HCT116 (cell line): ENCODE measurements at regions not wholly inside any gene's neighbourhood (a gene's known extent, or its start where the extent isn't known, plus 50 kb on each side); places are given as distances from the start of the nearest gene placed in this dataset.

ENCODE experiments used
- ATAC-seq: fragments of 200-7000 bp; cut with Tn5 transposase; 2 replicates; pipeline ENCODE4 v1.9.1; 2020; ENCODE audit warnings: mild to moderate bottlenecking, moderate library complexity
- BruUV-seq: library from RNA; stranded (reverse); fragments of 400-500 nt; replicated peaks from 2 replicates; lab custom pipeline; 2021; lab: Mats Ljungman, UMichigan
- CTCF ChIA-PET: fragments of 300-600 bp; sonication (Branson Sonifier 250); formaldehyde crosslinking; loops from one replicate; lab custom pipeline; 2021; ENCODE audit warnings: antibody characterized with exemption; lab: Charles Lee
- POLR2A ChIA-PET: fragments of 300-600, 350-600 bp; sonication (Branson Sonifier 250); formaldehyde crosslinking; loops from one replicate; lab custom pipeline; 2021; ENCODE audit warnings: antibody characterized with exemption; lab: Charles Lee
- RAD21 ChIA-PET, 2 experiments: fragments of 300-600 bp; sonication (Branson Sonifier 250); formaldehyde crosslinking; loops; one replicate each; lab custom pipeline; 2023; ENCODE audit warnings: low total read pairs in 2 of 2; ENCODE audit not compliant: uncharacterized antibody in 2 of 2, unreplicated experiment in 2 of 2, low non-redundant PET in 1 of 2; lab: Charles Lee
- DNase-seq: peaks from one replicate; pipeline ENCODE4 v3.0.0-alpha.2; 2010; ENCODE audit warnings: low read depth, low spot score
- H2AFZ ChIP-seq: fragments of 200-600 bp; shearing (Covaris generic), sonication (generic); 2 replicates; pipeline ENCODE4 v1.6.1; 2017; ENCODE audit warnings: low read depth, mixed run types, mixed read lengths, antibody characterized with exemption, low read length; ENCODE audit not compliant: poor library complexity, severe bottlenecking
- H3K27ac ChIP-seq: 2 replicates; pipeline ENCODE4 v1.5.1; 2012; ENCODE audit warnings: low read depth, low read length
- H3K27me3 ChIP-seq: fragments of 200-600 bp; sonication (generic); 2 replicates; pipeline ENCODE4 v1.6.1; 2016; ENCODE audit warnings: mixed run types, low read length, mixed read lengths; ENCODE audit not compliant: insufficient read depth
- H3K36me3 ChIP-seq, 2 experiments: fragments of 200-500 bp in 1 of 2; fragments of 200-600 bp in 1 of 2; sonication (Bioruptor generic) in 1 of 2; sonication (generic) in 1 of 2; 2 replicates each; pipeline versions ENCODE4 v1.5.1 to v1.6.1; 2014 to 2016; ENCODE audit warnings: low read length in 2 of 2, inconsistent platforms in 1 of 2, mixed read lengths in 1 of 2, mixed run types in 1 of 2; ENCODE audit not compliant: insufficient read depth in 2 of 2, control insufficient read depth in 1 of 2
- H3K4me1 ChIP-seq, 2 experiments: fragments of 200-600 bp in 1 of 2; sonication (generic) in 1 of 2; 2 replicates each; pipeline versions ENCODE4 v1.5.1 to v1.6.1; 2012 to 2017; ENCODE audit warnings: low read length in 2 of 2, inconsistent platforms in 1 of 2, mild to moderate bottlenecking in 1 of 2, mixed read lengths in 1 of 2, mixed run types in 1 of 2, moderate library complexity in 1 of 2; ENCODE audit not compliant: insufficient read depth in 2 of 2, control insufficient read depth in 1 of 2
- H3K4me2 ChIP-seq: fragments of 200-600 bp; sonication (generic); 2 replicates; pipeline ENCODE4 v1.6.1; 2017; ENCODE audit warnings: mixed run types, low read length, mixed read lengths
- H3K4me3 ChIP-seq, 2 experiments: fragments of 200-600 bp in 1 of 2; sonication (generic) in 1 of 2; replicated peaks in 1 of 2; 2 replicates each; pipeline ENCODE4 v1.5.1; 2011 to 2016; ENCODE audit warnings: low read length in 2 of 2, control low read depth in 1 of 2, low read depth in 1 of 2, mild to moderate bottlenecking in 1 of 2, mixed read lengths in 1 of 2, mixed run types in 1 of 2
- H3K79me2 ChIP-seq: fragments of 200-600 bp; sonication (generic); 2 replicates; pipeline ENCODE4 v1.6.1; 2017; ENCODE audit warnings: mild to moderate bottlenecking, mixed run types, low read length, moderate library complexity, mixed read lengths; ENCODE audit not compliant: insufficient read depth
- H3K9ac ChIP-seq: fragments of 200-600 bp; sonication (generic); 2 replicates; pipeline ENCODE4 v1.6.1; 2016; ENCODE audit warnings: low read length, mixed read lengths
- H3K9me2 ChIP-seq: fragments of 200-600 bp; sonication (generic), shearing (Covaris generic); 2 replicates; pipeline ENCODE4 v1.6.1; 2017; ENCODE audit warnings: mixed run types, mild to moderate bottlenecking, moderate library complexity; ENCODE audit not compliant: insufficient read depth
- H3K9me3 ChIP-seq, 2 experiments: fragments of 200-500 bp in 1 of 2; fragments of 200-600 bp in 1 of 2; sonication (Bioruptor generic) in 1 of 2; sonication (generic) in 1 of 2; 2 replicates each; pipeline ENCODE4 v1.6.1; 2014 to 2017; ENCODE audit warnings: low read length in 2 of 2, mixed read lengths in 2 of 2, inconsistent platforms in 1 of 2, low read depth in 1 of 2, mild to moderate bottlenecking in 1 of 2, mixed run types in 1 of 2, moderate library complexity in 1 of 2; ENCODE audit not compliant: control insufficient read depth in 1 of 2, insufficient read depth in 1 of 2
- H4K20me1 ChIP-seq: fragments of 200-600 bp; sonication (generic), shearing (Covaris generic); 2 replicates; pipeline ENCODE4 v1.6.1; 2017; ENCODE audit warnings: mixed run types, mild to moderate bottlenecking, moderate library complexity; ENCODE audit not compliant: insufficient read depth
- ATF3 ChIP-seq: IDR thresholded peaks from 2 replicates; pipeline ENCODE4 v1.6.1; 2012
- CBX3 ChIP-seq: IDR thresholded peaks from 2 replicates; pipeline ENCODE4 v1.6.1; 2012; ENCODE audit warnings: low read depth
- CEBPB ChIP-seq: IDR thresholded peaks from 2 replicates; pipeline ENCODE4 v1.6.1; 2012; ENCODE audit warnings: low read depth
- CTCF ChIP-seq, 3 experiments: fragments of 200-600 bp in 1 of 3; sonication (generic) in 1 of 3; IDR thresholded peaks in 2 of 3; conservative IDR thresholded peaks in 1 of 3; 2 replicates each; pipeline ENCODE4 v1.5.1; 2012 to 2017; ENCODE audit warnings: low read depth in 2 of 3, low read length in 2 of 3, antibody characterized with exemption in 1 of 3, borderline replicate concordance in 1 of 3, control low read depth in 1 of 3, mild to moderate bottlenecking in 1 of 3, mixed read lengths in 1 of 3, mixed run types in 1 of 3, moderate library complexity in 1 of 3; ENCODE audit not compliant: insufficient read depth in 1 of 3
- EGR1 ChIP-seq: IDR thresholded peaks from 2 replicates; pipeline ENCODE4 v1.6.1; 2012; ENCODE audit warnings: low read depth
- ELF1 ChIP-seq: IDR thresholded peaks from 2 replicates; pipeline ENCODE4 v1.6.1; 2012; ENCODE audit warnings: low read depth, borderline replicate concordance
- EZH2 ChIP-seq: fragments of 200-600 bp; sonication (generic); IDR thresholded peaks from 2 replicates; pipeline ENCODE4 v1.6.1; 2017; ENCODE audit warnings: antibody characterized with exemption, mixed run types
- FOSL1 ChIP-seq: IDR thresholded peaks from 2 replicates; pipeline ENCODE4 v1.6.1; 2012; ENCODE audit warnings: low read depth
- JUND ChIP-seq: IDR thresholded peaks from 2 replicates; pipeline ENCODE4 v1.6.1; 2012
- MAX ChIP-seq: IDR thresholded peaks from 2 replicates; pipeline ENCODE4 v1.6.1; 2012
- POLR2A ChIP-seq: IDR thresholded peaks from 2 replicates; pipeline ENCODE4 v1.7.0; 2011; ENCODE audit warnings: borderline replicate concordance; ENCODE audit not compliant: insufficient read depth, insufficient read length; ENCODE audit errors: extremely low read depth
- REST ChIP-seq: IDR thresholded peaks from 2 replicates; pipeline ENCODE4 v1.6.1; 2012; ENCODE audit warnings: low read depth
- SIN3A ChIP-seq: IDR thresholded peaks from 2 replicates; pipeline ENCODE4 v1.6.1; 2012; ENCODE audit warnings: low read depth
- SP1 ChIP-seq: IDR thresholded peaks from 2 replicates; pipeline ENCODE4 v1.6.1; 2012; ENCODE audit warnings: low read depth
- SRF ChIP-seq: IDR thresholded peaks from 2 replicates; pipeline ENCODE4 v1.6.1; 2012; ENCODE audit warnings: low read depth
- TCF7L2 ChIP-seq: IDR thresholded peaks from 2 replicates; pipeline ENCODE4 v1.7.0; 2011; ENCODE audit warnings: borderline replicate concordance, inconsistent platforms; ENCODE audit not compliant: insufficient read depth, insufficient read length; ENCODE audit errors: extremely low read depth
- YY1 ChIP-seq: IDR thresholded peaks from 2 replicates; pipeline ENCODE4 v1.6.1; 2011; ENCODE audit warnings: low read length, low read depth, moderate library complexity, mild to moderate bottlenecking; ENCODE audit not compliant: insufficient replicate concordance; ENCODE audit errors: extremely low read depth
- ZFX ChIP-seq: fragments of 450-650 bp; IDR thresholded peaks from 2 replicates; pipeline ENCODE4 v1.6.1; 2017
- ZNF274 ChIP-seq: fragments of 200-500 bp; sonication (Bioruptor generic); IDR thresholded peaks from 2 replicates; pipeline ENCODE4 v1.6.1; 2014; ENCODE audit warnings: mild to moderate bottlenecking, low read depth, low read length, inconsistent platforms
- intact Hi-C: fragments of 100-400 bp; cut with micrococcal nuclease; formaldehyde crosslinking; loops from 2 replicates; pipeline ENCODE4 v1.10.0; 2022
- TF ChIP-seq, protein P1 (sequence below): IDR thresholded peaks from 2 replicates; pipeline ENCODE4 v1.6.1; 2011; ENCODE audit warnings: mild to moderate bottlenecking, low read length, moderate library complexity; ENCODE audit not compliant: insufficient replicate concordance; ENCODE audit errors: extremely low read depth

DNA sequence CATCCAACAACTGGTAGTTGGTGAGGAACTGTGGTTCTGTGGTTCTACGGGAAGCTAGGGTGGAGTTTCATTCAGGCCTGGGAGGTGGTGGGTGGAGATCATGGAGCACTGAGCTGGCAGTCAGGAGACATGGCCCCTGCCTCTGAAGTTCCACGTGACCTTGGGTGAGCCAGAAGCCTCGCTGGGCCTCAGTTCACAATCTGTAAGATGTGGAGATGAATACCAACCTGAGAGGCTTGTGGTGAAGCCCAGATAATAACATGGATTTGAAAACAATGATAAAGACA, 177.9 kb downstream of the MACROH2A1 start:
- no peak for DNase-seq
- H3K27me3 ChIP-seq, result no peaks in the 10 kb centered on the region
- ChIA-PET POLR2A (no interaction called here), RAD21 (no interaction called here), CTCF (interaction anchor here (1.3 kb wide), 1 partner anchor 17 kb away, joined by 3 read pairs; no protein-coding TSS in a partner anchor)
- no peaks in the 10 kb centered on the region for H4K20me1 ChIP-seq
- H3K4me1 ChIP-seq, result peaks cover 0 to 19% of the 10 kb centered on the region in 2 experiments; a peak in 2 of 4 replicates
- no peak overlapping the region for H3K27ac ChIP-seq
- H3K9ac ChIP-seq, result no peak overlapping the region
- ATAC-seq, result no peak
- H2AFZ ChIP-seq, result no peak overlapping the region
- no peak overlapping the region for H3K4me2 ChIP-seq
- no peaks in the 10 kb centered on the region for H3K36me3 ChIP-seq
- TF ChIP-seq ZNF274 (no peak), EZH2 (no peak), ELF1 (no peak), TCF7L2 (no peak), SRF (no peak), EGR1 (no peak), CTCF (IDR thresholded peaks at IDR 0.05 in 2 of 3, conservative IDR thresholded peaks at IDR 0.05 in 1 of 3; ENCODE audit: borderline replicate concordance in 1 of 3, insufficient read depth in 1 of 3, low read depth in 2 of 3, low read length in 2 of 3) (no peak), MAX (no peak), YY1 (no peak), POLR2A (no peak), REST (no peak), SIN3A (no peak), CBX3 (no peak), JUND (no peak), FOSL1 (no peak), ATF3 (no peak), ZFX (no peak), SP1 (no peak), CEBPB (no peak)
- TF ChIP-seq, protein P1, sequence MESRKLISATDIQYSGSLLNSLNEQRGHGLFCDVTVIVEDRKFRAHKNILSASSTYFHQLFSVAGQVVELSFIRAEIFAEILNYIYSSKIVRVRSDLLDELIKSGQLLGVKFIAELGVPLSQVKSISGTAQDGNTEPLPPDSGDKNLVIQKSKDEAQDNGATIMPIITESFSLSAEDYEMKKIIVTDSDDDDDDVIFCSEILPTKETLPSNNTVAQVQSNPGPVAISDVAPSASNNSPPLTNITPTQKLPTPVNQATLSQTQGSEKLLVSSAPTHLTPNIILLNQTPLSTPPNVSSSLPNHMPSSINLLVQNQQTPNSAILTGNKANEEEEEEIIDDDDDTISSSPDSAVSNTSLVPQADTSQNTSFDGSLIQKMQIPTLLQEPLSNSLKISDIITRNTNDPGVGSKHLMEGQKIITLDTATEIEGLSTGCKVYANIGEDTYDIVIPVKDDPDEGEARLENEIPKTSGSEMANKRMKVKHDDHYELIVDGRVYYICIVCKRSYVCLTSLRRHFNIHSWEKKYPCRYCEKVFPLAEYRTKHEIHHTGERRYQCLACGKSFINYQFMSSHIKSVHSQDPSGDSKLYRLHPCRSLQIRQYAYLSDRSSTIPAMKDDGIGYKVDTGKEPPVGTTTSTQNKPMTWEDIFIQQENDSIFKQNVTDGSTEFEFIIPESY, result no peak
- H3K4me3 ChIP-seq, result no peak overlapping the region
- no TSS peak for BruUV-seq
- H3K9me2 ChIP-seq, result no peaks in the 10 kb centered on the region
- H3K79me2 ChIP-seq, result no peaks in the 10 kb centered on the region
- intact Hi-C loops, result no loop called here
- no peaks in the 10 kb centered on the region for H3K9me3 ChIP-seq
